Right lobe of liver (tissue), 6 donors: ENCODE measurements at regions not wholly inside any gene's neighbourhood (a gene's known extent, or its start where the extent isn't known, plus 50 kb on each side); places are given as distances from the start of the nearest gene placed in this dataset.

Source experiments
- ATAC-seq, 4 donors: fragments of 200-7000 bp; cut with Tn5 transposase; one replicate each; pipeline ENCODE4 v1.9.1; 2020; ENCODE audit warnings: mild to moderate bottlenecking in 4 of 4, moderate library complexity in 4 of 4
- DNase-seq, 3 donors: peaks; one replicate each; pipeline ENCODE4 v3.0.0-alpha.2; 2020
- H3K27ac ChIP-seq, 3 donors: fragments of 200-600 bp; one replicate each; pipeline ENCODE4 v1.8.0; 2022
- H3K27me3 ChIP-seq, 2 donors: fragments of 200-600 bp; one replicate each; pipeline ENCODE4 v1.8.0; 2022
- H3K36me3 ChIP-seq, 4 donors: fragments of 200-600 bp; sonication (generic) in 1 of 4; one replicate each; pipeline versions ENCODE4 v1.5.1 to v1.8.0; 2017 to 2022; ENCODE audit warnings: control low read depth in 1 of 4
- H3K4me1 ChIP-seq, 4 donors: fragments of 200-600 bp; sonication (generic) in 1 of 4; one replicate each; pipeline versions ENCODE4 v1.5.1 to v1.8.0; 2017 to 2022; ENCODE audit warnings: control low read depth in 1 of 4
- H3K4me3 ChIP-seq, 3 donors: fragments of 200-600 bp; one replicate each; pipeline ENCODE4 v1.8.0; 2022
- H3K9me3 ChIP-seq, 4 donors: fragments of 200-600 bp; sonication (generic) in 1 of 4; one replicate each; pipeline versions ENCODE4 v1.5.1 to v1.8.0; 2017 to 2022; ENCODE audit warnings: control low read depth in 1 of 4
- CTCF ChIP-seq, 4 donors: fragments of 200-600 bp in 3 of 4; fragments of 450-650 bp in 1 of 4; IDR thresholded peaks; one replicate each; pipeline versions ENCODE4 v1.5.1 to v1.8.0; 2016 to 2022; ENCODE audit warnings: antibody characterized with exemption in 4 of 4, mild to moderate bottlenecking in 2 of 4
- POLR2A ChIP-seq: fragments of 450-650 bp; IDR thresholded peaks from one replicate; pipeline ENCODE4 v1.6.1; 2017; ENCODE audit warnings: antibody characterized with exemption, mild to moderate bottlenecking
- WGBS: methylation state at CpG from one replicate; pipeline ENCODE4 v1.1.6; 2018; ENCODE audit warnings: low coverage, low lambda C conversion rate; ENCODE audit not compliant: insufficient coverage; ENCODE audit errors: missing lambda C conversion rate; 5-methylcytosine and 5-hydroxymethylcytosine counted together
- intact Hi-C, 2 donors: fragments of 100-400 bp; cut with DNase I; formaldehyde crosslinking; loops; one replicate each; pipeline versions ENCODE4 v1.11.2 to v1.14.1; 2022
- donor health status: DM: no; HTN: yes; CAD: no.
- donor health status: DM: no; HTN: no; CAD: no.
- donor health status: DM: no; HTN: no; CAD: no.
- donor health status: DM: no; HTN: yes; CAD: no.
- donor health status: DM: no; HTN: yes; CAD: no.

GRCh38 chr9:116061546-116062205 is 91.9 kb upstream of the PAPPA start:
- TF ChIP-seq CTCF (IDR thresholded peaks at IDR 0.05), result no peak
- no peak for TF ChIP-seq POLR2A
- H3K9me3 ChIP-seq, result no peaks in the 10 kb centered on the region
- H3K27me3 ChIP-seq, result no peaks in the 10 kb centered on the region
- no peaks in the 10 kb centered on the region for H3K4me1 ChIP-seq
- H3K4me3 ChIP-seq, result no peak overlapping the region
- WGBS, result 65% methylated on average over 2 of the region's 2 CpGs
- intact Hi-C loops, result no loop called here
- no peak overlapping the region for H3K27ac ChIP-seq
- no peaks in the 10 kb centered on the region for H3K36me3 ChIP-seq
- DNase-seq (no peak), ATAC-seq (no peak)

GRCh38 chr9:116062206-116062550 is 91.4 kb upstream of the PAPPA start:
- 34% methylated on average over 2 of the region's 2 CpGs for WGBS
- ATAC-seq, result no peak

GRCh38 chr9:116064970-116065369 is 88.6 kb upstream of the PAPPA start:
- WGBS, result 52% methylated on average over 3 of the region's 3 CpGs
- DNase-seq (no peak), ATAC-seq (no peak)
- intact Hi-C loops, result no loop called here
- H3K36me3 ChIP-seq, result no peaks in the 10 kb centered on the region
- no peak overlapping the region for H3K4me3 ChIP-seq
- no peaks in the 10 kb centered on the region for H3K4me1 ChIP-seq
- H3K27me3 ChIP-seq, result no peaks in the 10 kb centered on the region
- no peak for TF ChIP-seq POLR2A
- no peak for TF ChIP-seq CTCF (IDR thresholded peaks at IDR 0.05)
- no peaks in the 10 kb centered on the region for H3K9me3 ChIP-seq
- no peak overlapping the region for H3K27ac ChIP-seq

More at GRCh38 chr9:116062206-116062550, 91.4 kb upstream of the PAPPA start:
- TF ChIP-seq POLR2A (no peak), CTCF (IDR thresholded peaks at IDR 0.05) (no peak)
- H3K27ac ChIP-seq, result no peak overlapping the region
- H3K4me3 ChIP-seq, result no peak overlapping the region
- H3K36me3 ChIP-seq, result no peaks in the 10 kb centered on the region
- H3K4me1 ChIP-seq, result no peaks in the 10 kb centered on the region
- intact Hi-C loops, result no loop called here
- no peaks in the 10 kb centered on the region for H3K27me3 ChIP-seq
- no peak for DNase-seq
- H3K9me3 ChIP-seq, result no peaks in the 10 kb centered on the region

GRCh38 chr9:116066221-116066620 is 87.4 kb upstream of the PAPPA start:
- 68% methylated on average over 3 of the region's 3 CpGs for WGBS
- DNase-seq, result no peak
- no peaks in the 10 kb centered on the region for H3K27me3 ChIP-seq
- H3K4me3 ChIP-seq, result no peak overlapping the region
- ATAC-seq, result no peak
- TF ChIP-seq POLR2A, result no peak
- TF ChIP-seq CTCF (IDR thresholded peaks at IDR 0.05), result no peak
- no peaks in the 10 kb centered on the region for H3K4me1 ChIP-seq
- no peak overlapping the region for H3K27ac ChIP-seq
- no peaks in the 10 kb centered on the region for H3K36me3 ChIP-seq
- intact Hi-C loops, result no loop called here
- no peaks in the 10 kb centered on the region for H3K9me3 ChIP-seq

GRCh38 chr9:116067566-116067965 is 86.0 kb upstream of the PAPPA start:
- DNase-seq (no peak), ATAC-seq (no peak)
- no peaks in the 10 kb centered on the region for H3K9me3 ChIP-seq
- no peak overlapping the region for H3K27ac ChIP-seq
- TF ChIP-seq POLR2A (no peak), CTCF (IDR thresholded peaks at IDR 0.05) (no peak)
- no peaks in the 10 kb centered on the region for H3K36me3 ChIP-seq
- intact Hi-C loops, result no loop called here
- H3K4me1 ChIP-seq, result no peaks in the 10 kb centered on the region
- H3K4me3 ChIP-seq, result no peak overlapping the region
- WGBS, result 60% methylated on average over 3 of the region's 3 CpGs
- no peaks in the 10 kb centered on the region for H3K27me3 ChIP-seq
